ENCODE measurements at regions not wholly inside any gene's neighbourhood (a gene's known extent, or its start where the extent isn't known, plus 50 kb on each side); places are given as distances from the start of the nearest gene placed in this dataset.

DNA sequence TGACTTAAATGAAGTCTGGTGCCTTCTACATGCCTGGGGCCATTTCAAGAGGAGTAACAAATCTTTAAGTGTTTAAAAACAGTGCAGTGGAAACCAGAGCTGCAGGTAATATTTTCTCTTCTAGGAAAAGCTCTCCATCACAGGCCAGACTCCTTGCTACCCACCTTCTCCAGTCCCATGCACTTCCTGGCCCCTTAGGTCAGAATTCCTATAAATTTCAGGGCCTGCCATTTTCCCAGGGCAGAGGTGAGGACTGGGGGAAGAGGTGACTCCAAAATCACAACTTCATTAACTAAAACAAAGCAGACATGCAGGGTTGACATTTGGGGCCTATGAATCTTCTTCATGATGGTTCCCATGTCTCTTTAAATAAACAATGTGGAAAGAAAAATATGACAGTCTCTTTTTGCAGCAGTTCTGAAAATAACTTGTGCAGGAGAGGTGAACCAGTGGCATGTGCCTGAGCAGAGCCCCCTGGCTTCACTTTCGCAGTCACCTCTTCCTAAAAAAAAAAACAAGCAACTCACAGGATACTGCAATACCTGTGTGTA is 63.7 kb upstream of the TANC1 start:
- H3K4me1 ChIP-seq (ENCODE audit: control insufficient read depth, insufficient read depth, low read length) = peaks cover 4% of the 10 kb centered on the region
- no peaks in the 10 kb centered on the region for H3K27me3 ChIP-seq (ENCODE audit: control insufficient read depth, insufficient read depth, low read length, poor library complexity, severe bottlenecking)
- no peaks in the 10 kb centered on the region for H3K9me3 ChIP-seq (ENCODE audit: control insufficient read depth, low read length)
- H3K36me3 ChIP-seq (ENCODE audit: control insufficient read depth, insufficient read depth, low read length) = no peaks in the 10 kb centered on the region
- H3K4me3 ChIP-seq (ENCODE audit: insufficient read depth, low read depth, low read length) = no peak overlapping the region
- H3K27ac ChIP-seq (ENCODE audit: insufficient read depth, low read depth, low read length, poor library complexity, severe bottlenecking) = no peak overlapping the region
- 88% methylated on average over 1 of the region's 1 CpG; no CpG with 5 or more reads in 1 of the 2 experiments for WGBS, 2 experiments

DNA sequence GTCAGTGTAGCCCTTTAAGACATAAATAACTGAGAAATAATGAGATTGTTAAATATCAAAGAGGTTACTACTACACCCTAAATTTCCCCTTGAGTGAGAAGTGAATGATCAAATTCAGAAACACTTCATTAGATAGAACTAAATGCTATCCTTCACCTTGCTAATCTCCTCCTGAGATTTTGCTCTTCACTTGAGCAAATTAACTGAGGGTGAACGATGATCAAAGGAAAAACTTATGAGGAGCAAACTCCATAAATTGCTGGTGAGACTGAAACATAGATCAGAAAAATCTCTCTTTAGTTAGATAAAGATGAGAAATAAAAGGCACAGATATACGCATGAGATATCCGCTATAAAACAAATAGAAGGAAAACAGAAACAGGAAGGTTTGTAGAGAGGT is 63.1 kb upstream of the TANC1 start:
- WGBS, 2 experiments = 95 to 96% methylated on average over 3 of the region's 3 CpGs
- H3K27ac ChIP-seq (ENCODE audit: insufficient read depth, low read depth, low read length, poor library complexity, severe bottlenecking) = no peak overlapping the region
- H3K4me1 ChIP-seq (ENCODE audit: control insufficient read depth, insufficient read depth, low read length) = peaks cover 4% of the 10 kb centered on the region
- H3K9me3 ChIP-seq (ENCODE audit: control insufficient read depth, low read length) = no peaks in the 10 kb centered on the region
- no peaks in the 10 kb centered on the region for H3K36me3 ChIP-seq (ENCODE audit: control insufficient read depth, insufficient read depth, low read length)
- H3K27me3 ChIP-seq (ENCODE audit: control insufficient read depth, insufficient read depth, low read length, poor library complexity, severe bottlenecking) = no peaks in the 10 kb centered on the region
- no peak overlapping the region for H3K4me3 ChIP-seq (ENCODE audit: insufficient read depth, low read depth, low read length)

- no peak overlapping the region for H3K27ac ChIP-seq (ENCODE audit: insufficient read depth, low read depth, low read length, poor library complexity, severe bottlenecking)
Measured at GRCh38 chr2:158905784-158906183, 62.7 kb upstream of the TANC1 start.

GRCh38 chr2:158907926-158908456 is 60.4 kb upstream of the TANC1 start:
- Histone ChIP-seq H3K36me3 (ENCODE audit: control insufficient read depth, insufficient read depth, low read length) (no peaks in the 10 kb centered on the region), H3K27ac (ENCODE audit: insufficient read depth, low read depth, low read length, poor library complexity, severe bottlenecking) (no peak overlapping the region), H3K4me1 (ENCODE audit: control insufficient read depth, insufficient read depth, low read length) (peaks cover 4% of the 10 kb centered on the region), H3K9me3 (ENCODE audit: control insufficient read depth, low read length) (no peaks in the 10 kb centered on the region), H3K27me3 (ENCODE audit: control insufficient read depth, insufficient read depth, low read length, poor library complexity, severe bottlenecking) (no peaks in the 10 kb centered on the region), H3K4me3 (ENCODE audit: insufficient read depth, low read depth, low read length) (no peak overlapping the region)
- 93 to 96% methylated on average over 2 of the region's 2 CpGs for WGBS, 2 experiments

More at GRCh38 chr2:158905784-158906183, 62.7 kb upstream of the TANC1 start:
- Histone ChIP-seq H3K9me3 (ENCODE audit: control insufficient read depth, low read length) (no peaks in the 10 kb centered on the region), H3K36me3 (ENCODE audit: control insufficient read depth, insufficient read depth, low read length) (no peaks in the 10 kb centered on the region), H3K4me1 (ENCODE audit: control insufficient read depth, insufficient read depth, low read length) (peaks cover 4% of the 10 kb centered on the region), H3K4me3 (ENCODE audit: insufficient read depth, low read depth, low read length) (no peak overlapping the region), H3K27me3 (ENCODE audit: control insufficient read depth, insufficient read depth, low read length, poor library complexity, severe bottlenecking) (no peaks in the 10 kb centered on the region)
- WGBS, 2 experiments = 93 to 96% methylated on average over 4 of the region's 4 CpGs

- H3K36me3 ChIP-seq (ENCODE audit: control insufficient read depth, insufficient read depth, low read length) = no peaks in the 10 kb centered on the region
- no peak overlapping the region for H3K4me3 ChIP-seq (ENCODE audit: insufficient read depth, low read depth, low read length)
- H3K27me3 ChIP-seq (ENCODE audit: control insufficient read depth, insufficient read depth, low read length, poor library complexity, severe bottlenecking) = no peaks in the 10 kb centered on the region
- 63 to 80% methylated on average over 4 of the region's 4 CpGs for WGBS, 2 experiments
- no peak overlapping the region for H3K27ac ChIP-seq (ENCODE audit: insufficient read depth, low read depth, low read length, poor library complexity, severe bottlenecking)
- H3K4me1 ChIP-seq (ENCODE audit: control insufficient read depth, insufficient read depth, low read length) = no peaks in the 10 kb centered on the region
- H3K9me3 ChIP-seq (ENCODE audit: control insufficient read depth, low read length) = no peaks in the 10 kb centered on the region
Measured at GRCh38 chr2:158912112-158912511, 56.3 kb upstream of the TANC1 start.

- H3K36me3 ChIP-seq (ENCODE audit: control insufficient read depth, insufficient read depth, low read length) = no peaks in the 10 kb centered on the region
- H3K4me3 ChIP-seq (ENCODE audit: insufficient read depth, low read depth, low read length) = no peak overlapping the region
- H3K4me1 ChIP-seq (ENCODE audit: control insufficient read depth, insufficient read depth, low read length) = no peaks in the 10 kb centered on the region
- no peak overlapping the region for H3K27ac ChIP-seq (ENCODE audit: insufficient read depth, low read depth, low read length, poor library complexity, severe bottlenecking)
- H3K27me3 ChIP-seq (ENCODE audit: control insufficient read depth, insufficient read depth, low read length, poor library complexity, severe bottlenecking) = no peaks in the 10 kb centered on the region
- no peaks in the 10 kb centered on the region for H3K9me3 ChIP-seq (ENCODE audit: control insufficient read depth, low read length)
- 78 to 100% methylated on average over 1 of the region's 1 CpG for WGBS, 2 experiments
Measured at GRCh38 chr2:158912765-158913164, 55.7 kb upstream of the TANC1 start.

GRCh38 chr2:158914066-158914465 is 54.4 kb upstream of the TANC1 start:
- H3K27ac ChIP-seq (ENCODE audit: insufficient read depth, low read depth, low read length, poor library complexity, severe bottlenecking) = no peak overlapping the region
- H3K9me3 ChIP-seq (ENCODE audit: control insufficient read depth, low read length) = no peaks in the 10 kb centered on the region
- no peaks in the 10 kb centered on the region for H3K36me3 ChIP-seq (ENCODE audit: control insufficient read depth, insufficient read depth, low read length)
- no peaks in the 10 kb centered on the region for H3K27me3 ChIP-seq (ENCODE audit: control insufficient read depth, insufficient read depth, low read length, poor library complexity, severe bottlenecking)
- H3K4me3 ChIP-seq (ENCODE audit: insufficient read depth, low read depth, low read length) = no peak overlapping the region
- H3K4me1 ChIP-seq (ENCODE audit: control insufficient read depth, insufficient read depth, low read length) = no peaks in the 10 kb centered on the region

DNA sequence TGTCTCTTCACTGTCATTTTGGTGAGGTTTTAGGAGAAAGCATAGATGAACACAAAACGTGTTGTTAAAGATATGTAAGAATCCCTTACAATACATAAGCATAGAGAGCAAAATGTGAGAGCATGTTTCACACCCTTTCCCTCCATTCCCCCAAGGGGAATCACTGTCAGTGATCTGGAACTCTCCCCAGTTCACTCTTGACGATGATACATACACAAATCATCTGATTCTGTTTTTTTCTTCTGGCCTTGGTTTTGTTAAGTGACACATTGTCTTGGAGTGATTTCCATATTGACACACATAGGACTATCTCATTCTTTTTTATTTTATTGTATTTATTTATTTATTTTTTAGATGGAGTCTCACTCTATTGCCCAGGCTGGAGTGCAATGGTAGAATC is 53.7 kb upstream of the TANC1 start:
- 89 to 91% methylated on average over 1 to 2 of the region's 2 CpGs for WGBS, 2 experiments
- no peaks in the 10 kb centered on the region for H3K27me3 ChIP-seq (ENCODE audit: control insufficient read depth, insufficient read depth, low read length, poor library complexity, severe bottlenecking)
- H3K4me1 ChIP-seq (ENCODE audit: control insufficient read depth, insufficient read depth, low read length) = no peaks in the 10 kb centered on the region
- H3K36me3 ChIP-seq (ENCODE audit: control insufficient read depth, insufficient read depth, low read length) = no peaks in the 10 kb centered on the region
- no peaks in the 10 kb centered on the region for H3K9me3 ChIP-seq (ENCODE audit: control insufficient read depth, low read length)
- H3K4me3 ChIP-seq (ENCODE audit: insufficient read depth, low read depth, low read length) = no peak overlapping the region
- H3K27ac ChIP-seq (ENCODE audit: insufficient read depth, low read depth, low read length, poor library complexity, severe bottlenecking) = no peak overlapping the region

GRCh38 chr2:158917121-158917520 is 51.3 kb upstream of the TANC1 start:
- H3K36me3 ChIP-seq (ENCODE audit: control insufficient read depth, insufficient read depth, low read length) = no peaks in the 10 kb centered on the region
- no peaks in the 10 kb centered on the region for H3K9me3 ChIP-seq (ENCODE audit: control insufficient read depth, low read length)
- no peak overlapping the region for H3K4me3 ChIP-seq (ENCODE audit: insufficient read depth, low read depth, low read length)
- no peaks in the 10 kb centered on the region for H3K4me1 ChIP-seq (ENCODE audit: control insufficient read depth, insufficient read depth, low read length)
- no peaks in the 10 kb centered on the region for H3K27me3 ChIP-seq (ENCODE audit: control insufficient read depth, insufficient read depth, low read length, poor library complexity, severe bottlenecking)
- 94 to 100% methylated on average over 2 of the region's 2 CpGs for WGBS, 2 experiments
- no peak overlapping the region for H3K27ac ChIP-seq (ENCODE audit: insufficient read depth, low read depth, low read length, poor library complexity, severe bottlenecking)

GRCh38 chr2:158918452-158918851 is 50.0 kb upstream of the TANC1 start:
- no peak overlapping the region for H3K27ac ChIP-seq (ENCODE audit: insufficient read depth, low read depth, low read length, poor library complexity, severe bottlenecking)
- H3K4me3 ChIP-seq (ENCODE audit: insufficient read depth, low read depth, low read length) = no peak overlapping the region
- no peaks in the 10 kb centered on the region for H3K36me3 ChIP-seq (ENCODE audit: control insufficient read depth, insufficient read depth, low read length)
- H3K27me3 ChIP-seq (ENCODE audit: control insufficient read depth, insufficient read depth, low read length, poor library complexity, severe bottlenecking) = no peaks in the 10 kb centered on the region
- H3K4me1 ChIP-seq (ENCODE audit: control insufficient read depth, insufficient read depth, low read length) = peaks cover 6% of the 10 kb centered on the region
- H3K9me3 ChIP-seq (ENCODE audit: control insufficient read depth, low read length) = no peaks in the 10 kb centered on the region
